SKM-1 treated with dmso at 0.1 percent for 144 hours (cell line): ENCODE measurements at regions not wholly inside any gene's neighbourhood (a gene's known extent, or its start where the extent isn't known, plus 50 kb on each side); places are given as distances from the start of the nearest gene placed in this dataset.

Source experiments
- DNase-seq: peaks from one replicate; lab custom pipeline; 2025; ENCODE audit not compliant: unreplicated experiment; lab: John Stamatoyannopoulos, UW

- DNase-seq: no peak
These were observed 371.3 kb downstream of the FBXW7 start for GRCh38 chr4:152164561-152164960.

GRCh38 chr4:152162331-152162697, 373.6 kb downstream of the FBXW7 start:
- DNase-seq: no peak

- DNase-seq: no peak
These were observed 374.1 kb downstream of the FBXW7 start for GRCh38 chr4:152161676-152162330.

GRCh38 chr4:152160225-152160800, 375.6 kb downstream of the FBXW7 start:
- no peak for DNase-seq

- DNase-seq: no peak
These were observed 376.1 kb downstream of the FBXW7 start for GRCh38 chr4:152159773-152160172.

GRCh38 chr4:152158225-152158624, 377.7 kb downstream of the FBXW7 start:
- no peak for DNase-seq

GRCh38 chr4:152157629-152158028, 378.3 kb downstream of the FBXW7 start:
- DNase-seq: no peak

GRCh38 chr4:152156442-152156841, 379.4 kb downstream of the FBXW7 start:
- no peak for DNase-seq

GRCh38 chr4:152155070-152155469, 380.8 kb downstream of the FBXW7 start:
- no peak for DNase-seq

GRCh38 chr4:152154433-152154832, 381.5 kb downstream of the FBXW7 start:
- DNase-seq: no peak

GRCh38 chr4:152153476-152154270, 382.2 kb downstream of the FBXW7 start:
- DNase-seq: no peak

GRCh38 chr4:152150214-152150613, 385.7 kb downstream of the FBXW7 start:
- DNase-seq: no peak

GRCh38 chr4:152149745-152150144, 386.1 kb downstream of the FBXW7 start:
- DNase-seq: no peak

- no peak for DNase-seq
These were observed 387.2 kb upstream of the GATB start for GRCh38 chr4:152148057-152148456.

GRCh38 chr4:152146244-152146643, 385.4 kb upstream of the GATB start:
- no peak for DNase-seq

- DNase-seq: no peak
These were observed 383.0 kb upstream of the GATB start for GRCh38 chr4:152143806-152144205.

GRCh38 chr4:152138451-152138850, 377.6 kb upstream of the GATB start:
- no peak for DNase-seq

GRCh38 chr4:152132776-152133175, 372.0 kb upstream of the GATB start:
- DNase-seq: no peak

GRCh38 chr4:152128356-152128755, 367.5 kb upstream of the GATB start:
- DNase-seq: no peak

GRCh38 chr4:152126238-152126637, 365.4 kb upstream of the GATB start:
- no peak for DNase-seq

- no peak for DNase-seq
These were observed 358.2 kb upstream of the GATB start for GRCh38 chr4:152118819-152119553.
